HG03196 (cell line): ENCODE measurements at regions not wholly inside any gene's neighbourhood (a gene's known extent, or its start where the extent isn't known, plus 50 kb on each side); places are given as distances from the start of the nearest gene placed in this dataset.
"Not testable (repeated sequence)": the region's sequence is repeated elsewhere in the genome, so short reads cannot be mapped to it uniquely, and the experiment has no call there.

ENCODE experiments used
- ATAC-seq: cut with Tn5 transposase; IDR thresholded peaks from one replicate; pipeline ENCODE4 v1.9.1; 2021; ENCODE audit not compliant: unreplicated experiment

DNA sequence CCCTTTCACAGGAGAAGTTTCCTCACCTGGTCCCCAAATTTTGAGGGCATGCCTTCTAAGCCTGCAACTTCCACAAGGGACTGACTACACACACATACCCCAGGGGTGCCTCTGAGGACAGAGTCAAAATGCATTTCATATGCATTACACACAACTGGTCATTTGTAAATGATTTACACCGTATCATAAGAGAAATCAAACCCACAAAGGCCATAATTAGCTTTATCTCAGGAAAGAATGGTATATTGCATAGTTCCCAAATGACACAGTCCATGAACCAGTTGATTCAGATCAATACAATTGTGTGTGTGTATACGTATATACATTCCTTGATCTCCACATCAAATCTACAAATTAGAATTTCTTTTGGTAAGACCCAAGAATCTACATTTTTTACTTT, 203.3 kb upstream of the PRDM1 start:
- ATAC-seq, result no peak

DNA sequence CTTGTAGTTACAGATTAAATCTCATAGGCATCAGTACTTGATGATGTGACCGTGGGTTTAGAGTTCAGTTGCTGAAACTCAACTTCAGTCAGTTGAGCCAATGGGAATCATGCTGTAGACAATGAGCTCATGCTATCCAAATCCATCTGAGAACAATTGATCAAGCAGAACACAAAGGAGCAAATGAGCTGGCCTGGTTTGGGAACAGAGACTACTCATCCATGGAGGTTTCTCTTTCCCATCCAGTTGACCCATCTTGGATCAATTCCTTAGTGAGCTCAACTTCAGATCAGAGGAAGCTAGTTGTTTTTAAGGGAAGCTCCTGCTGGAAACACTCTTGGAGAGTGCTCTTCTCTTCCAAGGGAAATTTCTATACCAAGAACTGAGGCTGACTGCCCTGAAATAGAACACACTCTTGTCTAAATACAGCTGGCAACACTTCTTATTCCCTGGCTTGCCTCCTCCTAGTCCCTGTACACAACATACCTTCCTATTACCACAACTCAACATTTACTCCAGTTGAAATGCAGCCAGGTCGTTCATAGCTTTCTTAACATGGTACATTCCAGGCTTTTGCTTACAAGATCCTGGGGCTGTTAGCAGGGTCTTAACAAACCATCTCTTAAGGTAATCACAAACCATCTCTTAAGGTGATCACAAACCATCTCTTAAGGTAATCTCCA, 203.9 kb upstream of the PRDM1 start:
- ATAC-seq, result no peak

GRCh38 chr6:105881608-105882007, 204.5 kb upstream of the PRDM1 start:
- no peak for ATAC-seq

GRCh38 chr6:105880030-105880492, 206.1 kb upstream of the PRDM1 start:
- ATAC-seq, result peak; percentile 40

DNA sequence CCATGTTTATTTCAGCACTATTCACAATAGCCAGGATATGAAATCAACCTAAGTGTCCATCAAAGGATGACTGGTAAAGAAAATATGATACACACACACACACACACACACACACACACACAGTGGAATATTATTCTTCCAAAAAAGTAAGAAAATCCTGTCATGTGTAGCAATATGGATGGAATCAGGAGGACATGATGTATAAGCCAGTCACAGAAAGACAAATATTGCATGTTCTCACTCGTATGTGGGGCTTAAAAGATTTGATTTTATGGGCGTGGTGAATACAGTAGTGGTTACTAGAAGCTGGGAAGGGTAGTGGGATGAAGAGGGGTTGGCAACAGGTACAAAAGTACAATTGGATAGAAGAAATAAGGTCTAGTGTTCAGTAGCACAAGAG, 207.0 kb upstream of the PRDM1 start:
- no peak for ATAC-seq

DNA sequence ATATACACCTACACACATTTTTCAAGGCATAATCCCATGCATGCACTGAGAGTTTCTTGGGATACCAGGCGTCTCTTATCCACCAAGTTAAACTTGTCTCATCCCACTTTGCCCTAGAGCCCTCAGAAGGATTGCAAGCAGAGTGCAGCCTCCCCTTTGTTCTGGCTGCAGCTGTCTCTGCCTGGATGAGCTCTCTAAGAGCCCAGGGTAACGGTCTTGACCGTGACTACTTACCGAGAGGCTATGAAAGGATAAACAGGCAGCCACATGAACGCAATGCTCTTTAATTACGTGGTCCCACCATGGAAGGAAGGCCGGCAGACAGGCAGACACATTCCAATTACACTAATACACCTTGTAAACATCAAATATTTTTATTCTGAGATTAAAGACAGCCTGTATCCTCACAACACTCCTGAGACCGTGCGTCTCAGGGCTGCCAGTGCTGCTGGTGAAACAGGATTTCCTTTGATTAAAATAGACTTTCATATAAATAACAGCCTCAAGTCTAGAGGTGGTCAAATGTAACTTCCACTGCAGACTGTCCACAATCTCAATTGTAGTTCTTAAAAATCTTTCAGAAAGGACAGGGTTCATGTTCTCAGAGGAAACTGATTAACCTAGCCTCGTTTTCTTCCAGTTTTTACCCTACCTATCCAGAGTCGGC, 210.0 kb upstream of the PRDM1 start:
- ATAC-seq, result no peak

DNA sequence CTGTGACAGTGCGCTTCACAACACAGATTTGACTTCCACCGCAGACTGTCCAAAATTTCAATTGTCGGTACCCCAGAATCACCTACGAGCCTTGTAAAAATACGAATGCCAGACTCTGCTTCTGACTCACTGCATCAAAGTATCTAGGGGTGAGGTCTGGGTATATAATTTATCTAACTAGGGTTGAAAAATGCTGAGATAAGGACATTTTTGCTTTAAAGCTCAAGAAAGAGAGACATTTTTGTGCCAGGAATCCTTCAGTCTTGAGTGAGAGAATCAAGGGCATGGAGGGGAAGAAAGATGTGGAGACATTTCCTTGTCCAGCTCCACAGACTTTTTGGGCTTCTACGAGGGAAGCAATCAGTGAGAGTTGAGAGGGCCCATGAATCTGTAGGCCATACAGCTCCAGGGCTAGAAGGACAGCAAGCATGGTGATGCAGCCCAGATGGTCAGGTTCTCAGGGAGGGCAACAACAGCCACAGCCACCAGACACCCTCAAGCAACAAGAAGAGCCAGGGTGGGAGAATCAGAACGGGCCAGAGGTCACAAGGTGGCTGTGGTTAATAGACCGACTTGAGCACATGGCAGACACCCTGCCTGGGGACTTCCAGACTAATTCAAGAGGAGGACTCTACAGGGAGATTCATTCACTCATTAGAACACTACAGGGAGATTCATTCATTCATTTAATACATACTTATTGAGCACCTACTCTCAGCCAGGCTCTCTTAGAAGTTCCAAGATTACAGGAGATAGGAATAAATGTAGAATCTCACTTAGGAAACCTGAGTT, 211.1 kb upstream of the PRDM1 start:
- no peak for ATAC-seq

- ATAC-seq, result no peak
These were observed 212.3 kb upstream of the PRDM1 start for GRCh38 chr6:105873799-105874198.

DNA sequence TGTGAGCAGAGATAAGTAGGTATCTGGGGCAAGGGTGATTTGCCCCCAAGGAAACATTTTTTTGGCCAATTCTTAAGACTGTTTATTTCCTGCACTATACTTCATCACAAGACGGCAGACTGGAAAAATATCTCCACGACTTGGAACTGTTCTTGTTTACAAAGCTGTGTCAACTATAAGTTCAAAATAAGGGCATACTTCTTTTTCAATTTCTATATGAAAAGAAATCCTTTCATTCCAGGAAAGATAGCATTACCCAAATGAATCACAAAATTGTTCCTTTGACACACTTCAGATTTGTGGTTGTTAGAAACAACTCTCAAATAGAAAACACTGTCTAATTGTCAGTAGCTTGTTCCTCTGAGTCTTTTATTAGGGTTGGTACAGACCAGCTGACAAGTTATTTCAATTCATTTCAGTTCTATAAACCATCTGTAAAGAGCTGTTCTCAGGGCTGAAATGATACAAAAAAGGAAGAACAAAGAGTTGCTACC, 212.9 kb upstream of the PRDM1 start:
- ATAC-seq, result no peak

DNA sequence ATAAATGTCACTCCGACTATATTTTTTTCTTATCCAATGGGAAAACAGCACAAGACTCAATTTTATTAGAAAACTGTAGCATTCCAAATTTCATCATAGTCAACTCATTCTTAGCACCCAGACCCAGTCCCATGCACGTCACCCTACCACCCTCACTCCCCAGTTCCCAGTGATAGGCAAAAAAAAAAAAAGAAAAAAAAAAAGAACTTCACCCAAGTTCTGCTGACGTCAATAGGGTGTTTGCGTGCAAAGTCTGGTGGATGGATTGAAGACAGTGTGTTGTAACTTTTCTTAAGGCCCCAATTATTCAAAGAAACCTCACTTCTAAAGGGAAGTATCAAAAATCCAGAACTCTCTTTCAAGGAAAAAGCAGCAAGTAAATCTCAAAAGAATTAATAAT, 213.9 kb upstream of the PRDM1 start:
- ATAC-seq, result no peak

GRCh38 chr6:105871542-105871941, 214.6 kb upstream of the PRDM1 start:
- no peak for ATAC-seq

DNA sequence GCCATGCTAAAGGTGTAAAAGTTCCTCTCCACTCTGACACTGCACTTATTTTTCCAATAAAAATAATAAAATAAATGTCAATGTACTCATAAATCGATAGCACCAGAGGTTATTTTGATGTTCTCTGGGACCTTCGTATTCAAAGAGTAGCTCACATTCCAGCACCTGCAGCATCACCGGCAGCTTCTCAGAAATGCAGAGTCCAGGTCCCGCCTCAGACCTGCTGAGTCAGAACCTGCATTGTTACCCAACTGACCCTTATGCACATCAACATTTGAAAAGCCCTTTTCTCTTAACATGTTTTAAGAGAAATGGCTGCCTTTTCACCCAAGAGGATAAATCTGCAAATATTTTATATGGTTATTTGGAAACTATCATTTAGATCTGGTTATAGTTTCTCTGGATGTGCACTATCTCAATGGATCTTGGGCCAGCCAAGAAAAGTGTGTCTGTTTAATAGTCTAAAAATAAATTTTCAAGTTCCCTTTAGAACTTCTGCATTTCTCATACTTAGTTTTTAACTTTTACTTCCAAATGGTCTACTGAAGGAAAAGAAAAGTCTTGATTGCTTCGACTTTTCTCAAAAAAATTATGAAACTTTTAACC, 216.2 kb upstream of the PRDM1 start:
- no peak for ATAC-seq

GRCh38 chr6:105868823-105869460, 217.2 kb upstream of the PRDM1 start:
- no peak for ATAC-seq

GRCh38 chr6:105867821-105868220, 218.3 kb upstream of the PRDM1 start:
- ATAC-seq, result no peak

- ATAC-seq, result no peak
These were observed 218.9 kb upstream of the PRDM1 start for GRCh38 chr6:105867277-105867676.

- ATAC-seq, result no peak
These were observed 223.1 kb upstream of the PRDM1 start for GRCh38 chr6:105862936-105863607.

- not testable (repeated sequence) for ATAC-seq
These were observed 225.2 kb upstream of the PRDM1 start for GRCh38 chr6:105860927-105861326.

DNA sequence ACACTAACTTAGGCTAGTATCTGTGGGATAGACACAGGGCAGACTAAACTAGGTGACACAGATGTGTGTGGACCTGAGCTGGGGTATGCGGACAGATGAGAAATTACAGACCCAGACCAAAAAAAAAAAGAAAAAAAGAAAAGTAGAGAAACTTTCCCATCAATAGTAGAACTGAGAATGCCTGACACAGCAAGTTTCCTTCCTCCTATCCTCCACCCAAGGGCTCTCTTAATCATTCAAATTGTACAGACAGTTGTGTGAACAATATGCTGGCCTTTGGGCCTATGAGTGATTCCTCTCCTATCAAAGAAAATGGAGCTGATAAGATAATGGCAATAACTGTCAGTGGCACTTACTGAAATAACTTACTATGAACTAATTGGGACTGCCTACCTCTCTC, 226.7 kb upstream of the PRDM1 start:
- ATAC-seq, result no peak

- not testable (repeated sequence) for ATAC-seq
These were observed 227.5 kb upstream of the PRDM1 start for GRCh38 chr6:105858639-105859038.

GRCh38 chr6:105855433-105855832, 230.7 kb upstream of the PRDM1 start:
- ATAC-seq, result no peak
